SK-MEL-5 (cell line): ENCODE measurements at regions not wholly inside any gene's neighbourhood (a gene's known extent, or its start where the extent isn't known, plus 50 kb on each side); places are given as distances from the start of the nearest gene placed in this dataset.

Experiments
- DNase-seq: peaks from one replicate; pipeline ENCODE4 v3.0.0-alpha.2; 2016; ENCODE audit warnings: low read depth, low spot score
- in situ Hi-C: cut with HindIII; loops from 2 replicates; pipeline ENCODE4 v1.10.0; 2016; ENCODE audit warnings: low sequenced_read_pairs, high pct_unique_total_duplicates, low pct_unique_long_range_greater_than_20kb

DNA sequence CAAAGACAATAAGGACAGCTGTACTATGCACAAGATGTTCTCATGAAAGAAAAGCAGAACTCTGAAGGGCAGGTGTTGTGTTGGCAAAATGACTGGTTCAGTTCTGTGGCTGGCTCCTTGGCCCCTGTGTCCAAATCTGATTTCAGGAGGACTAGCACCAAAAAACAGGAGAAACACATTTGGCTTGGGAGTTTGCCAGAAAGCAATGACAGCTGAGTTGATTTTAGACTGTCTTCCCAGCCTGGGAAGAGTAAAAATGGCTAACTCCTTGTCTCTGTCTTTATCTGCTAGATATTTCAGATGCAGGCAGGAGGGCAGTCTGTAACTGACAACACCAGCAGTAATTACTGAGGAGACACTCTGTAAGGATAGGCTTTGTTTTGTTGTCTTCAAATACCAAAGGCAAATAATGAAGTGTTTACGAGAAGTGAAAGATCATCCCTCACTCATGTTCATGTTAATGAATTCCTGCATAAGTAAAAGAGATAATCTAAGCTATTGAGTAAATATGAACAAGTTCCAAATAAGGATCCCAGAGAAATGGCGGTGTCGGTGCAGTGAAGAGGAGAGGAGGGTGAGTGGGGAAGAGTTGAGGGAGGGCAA, 989.0 kb downstream of the CDH11 start:
- no peak for DNase-seq
- in situ Hi-C loops = no loop called here

DNA sequence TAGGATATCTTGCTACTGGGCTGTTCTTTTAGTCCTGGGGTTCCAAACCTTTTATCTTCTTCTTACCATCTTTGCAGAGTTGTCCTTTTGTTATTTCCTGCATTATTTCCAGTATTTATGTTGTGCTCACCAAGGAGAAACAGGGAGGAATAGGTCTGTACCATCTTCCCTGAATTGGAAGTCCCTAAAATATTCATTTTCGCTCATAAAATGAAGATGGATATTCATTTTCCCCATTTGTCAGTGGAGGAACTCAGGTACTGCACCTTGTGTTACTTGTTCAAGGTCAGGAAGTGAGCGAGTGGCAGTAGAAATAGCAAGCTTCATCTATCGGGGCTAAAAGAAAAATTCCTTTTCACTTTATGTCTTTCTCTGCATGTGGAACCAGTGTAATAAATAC, 989.7 kb downstream of the CDH11 start:
- in situ Hi-C loops = no loop called here
- DNase-seq = no peak

DNA sequence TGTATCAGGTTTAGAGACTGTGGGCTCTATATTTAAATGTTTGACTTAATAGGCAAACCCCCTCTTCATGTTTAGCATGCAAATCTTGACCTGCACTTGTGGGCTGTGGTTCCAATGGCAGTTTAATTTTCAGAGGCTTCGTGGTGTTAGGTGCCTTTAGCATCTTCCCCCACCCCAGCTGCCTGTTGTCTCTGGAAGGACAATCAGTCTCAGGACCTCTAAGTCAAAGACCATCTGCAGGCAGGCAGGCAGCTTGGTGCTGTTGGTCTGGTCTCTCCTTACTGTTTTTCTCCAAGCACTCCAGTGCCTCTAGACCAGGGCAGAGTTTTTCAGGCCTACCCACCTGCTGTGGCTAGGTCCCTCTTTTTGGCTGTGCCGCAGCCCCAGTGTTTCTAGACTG, 990.4 kb downstream of the CDH11 start:
- no peak for DNase-seq
- in situ Hi-C loops = no loop called here

DNA sequence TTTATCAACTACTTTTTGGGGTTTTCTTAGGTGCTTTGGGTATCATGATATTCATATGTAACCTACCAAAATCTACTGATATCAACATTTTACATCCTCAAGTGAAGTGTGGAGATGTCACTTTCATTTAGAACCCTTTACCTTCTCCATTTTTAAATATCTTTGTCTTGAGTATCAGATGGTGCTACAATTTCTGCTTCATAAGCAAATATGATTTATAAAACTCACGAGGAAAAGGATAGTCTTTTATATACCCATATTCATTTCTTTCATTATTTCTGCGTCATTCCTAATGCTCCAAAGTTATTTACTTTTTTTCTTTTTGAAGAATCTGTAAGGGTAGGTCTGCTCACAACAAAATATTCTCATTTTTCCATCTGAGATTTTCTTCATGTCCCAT, 991.7 kb downstream of the CDH11 start:
- DNase-seq = no peak
- in situ Hi-C loops = no loop called here

DNA sequence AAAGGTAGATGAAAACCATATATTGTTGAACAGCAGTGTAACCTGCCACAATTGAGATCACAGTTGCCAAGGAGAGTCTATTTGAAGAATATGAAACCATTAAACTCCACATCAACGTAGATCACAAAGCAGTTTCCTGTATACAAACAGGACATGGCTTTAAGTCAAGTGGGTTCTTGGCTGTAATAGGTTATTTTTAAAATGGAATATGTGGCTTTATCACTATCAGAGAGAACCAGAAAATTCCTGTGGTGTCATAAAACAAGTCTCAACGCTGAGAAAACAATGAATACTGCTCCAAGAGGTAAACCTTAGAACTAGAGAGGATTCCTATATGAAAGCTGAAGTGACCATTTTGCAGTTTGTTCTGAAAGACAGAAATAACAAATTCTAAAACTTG, 999.7 kb downstream of the CDH11 start:
- no peak for DNase-seq
- in situ Hi-C loops = no loop called here

DNA sequence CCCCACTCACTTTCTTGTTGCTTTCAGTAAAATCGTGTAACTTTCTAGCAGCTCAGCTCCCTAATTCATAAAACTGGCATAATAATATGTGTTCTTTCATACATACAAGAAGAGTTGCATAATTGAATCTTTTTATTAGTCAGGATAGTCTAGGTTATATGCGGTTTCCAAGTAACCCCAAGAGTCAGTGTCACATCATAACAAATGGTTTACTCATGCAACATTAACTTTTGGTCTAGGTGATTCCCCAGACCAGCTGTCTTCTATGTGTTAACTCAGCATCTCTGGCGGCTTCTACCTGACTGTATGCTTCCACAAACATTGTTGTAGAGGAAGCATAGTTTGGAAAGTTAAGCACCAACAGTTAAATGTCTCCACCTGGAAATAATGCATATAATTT, 1000.4 kb downstream of the CDH11 start:
- in situ Hi-C loops = no loop called here

DNA sequence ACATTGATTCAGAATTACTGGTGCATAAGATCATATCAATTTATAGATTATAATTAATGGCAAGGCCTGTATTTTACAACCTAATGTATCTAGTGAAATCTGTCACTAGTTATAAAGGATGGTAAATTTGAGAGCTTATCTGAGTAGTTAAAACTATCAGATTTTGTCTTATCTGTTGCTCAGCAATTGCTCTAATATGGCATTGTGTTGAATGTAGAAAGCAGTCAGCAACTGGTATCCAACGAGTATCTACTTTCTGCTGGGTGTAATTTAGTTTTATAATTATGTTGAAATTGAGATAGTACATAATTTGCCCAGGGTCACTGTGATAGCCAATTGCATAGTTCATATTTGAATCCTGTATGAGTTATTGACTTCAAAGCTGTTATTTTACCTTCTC, 1005.7 kb downstream of the CDH11 start:
- in situ Hi-C loops = no loop called here
- DNase-seq = no peak

More for the DNA sequence above, 1000.4 kb downstream of the CDH11 start:
- no peak for DNase-seq

DNA sequence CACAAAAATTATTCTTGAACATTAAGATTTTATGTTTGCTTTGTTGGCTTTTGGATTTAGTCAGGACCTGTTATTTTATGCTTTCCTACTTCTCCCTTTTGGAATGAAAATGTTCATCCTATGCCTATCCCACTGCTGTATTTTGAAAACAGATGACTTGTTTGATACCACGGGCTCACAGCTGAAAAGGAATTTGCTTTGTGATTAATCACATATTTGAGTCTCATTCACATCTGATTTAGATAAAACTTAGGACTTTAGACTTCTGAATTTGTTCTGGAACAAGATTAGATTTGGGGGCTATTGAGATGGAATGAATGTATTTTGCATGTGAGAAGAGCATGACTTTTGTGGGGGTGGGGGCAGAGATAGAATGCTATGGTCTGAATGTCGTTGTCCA, 1012.6 kb downstream of the CDH11 start:
- DNase-seq = no peak
- in situ Hi-C loops = no loop called here

DNA sequence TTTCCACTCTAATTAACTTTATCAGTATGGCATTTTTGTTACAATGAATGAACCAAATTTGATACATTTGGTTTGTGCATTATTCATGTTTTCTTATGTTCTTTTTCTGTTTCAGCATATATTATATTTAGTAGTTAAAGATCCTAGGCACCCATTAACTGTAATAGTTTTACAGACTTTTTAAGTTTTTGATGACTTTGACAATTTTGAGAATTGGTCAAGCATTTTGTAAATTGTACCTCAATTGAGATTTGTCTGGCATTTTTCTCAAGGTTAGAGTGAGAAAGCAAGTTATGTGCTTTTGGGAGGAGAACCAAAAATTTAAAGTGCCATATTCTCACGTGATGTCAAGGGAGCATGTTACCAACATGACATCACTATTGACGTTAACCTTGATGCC, 1019.2 kb downstream of the CDH11 start:
- in situ Hi-C loops = no loop called here
- DNase-seq = no peak

DNA sequence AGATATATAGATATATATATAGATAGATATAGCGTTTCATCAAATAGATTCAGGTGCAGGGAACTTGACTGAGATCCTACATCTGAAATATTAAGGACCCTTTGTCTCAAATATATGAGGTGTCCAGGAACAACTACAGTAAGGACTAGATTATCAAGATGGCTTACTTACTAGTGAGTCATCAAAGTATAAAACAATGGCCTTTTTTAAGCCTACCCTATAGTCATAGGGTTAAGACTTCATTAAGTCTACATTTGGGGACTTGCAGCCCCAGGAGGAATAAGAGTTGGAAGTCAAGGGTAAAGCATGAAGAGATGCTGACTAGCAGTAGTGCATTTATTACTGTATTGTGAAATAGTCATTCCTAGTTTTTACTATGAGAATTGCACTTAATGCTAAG, 1023.4 kb downstream of the CDH11 start:
- in situ Hi-C loops = no loop called here
- no peak for DNase-seq

DNA sequence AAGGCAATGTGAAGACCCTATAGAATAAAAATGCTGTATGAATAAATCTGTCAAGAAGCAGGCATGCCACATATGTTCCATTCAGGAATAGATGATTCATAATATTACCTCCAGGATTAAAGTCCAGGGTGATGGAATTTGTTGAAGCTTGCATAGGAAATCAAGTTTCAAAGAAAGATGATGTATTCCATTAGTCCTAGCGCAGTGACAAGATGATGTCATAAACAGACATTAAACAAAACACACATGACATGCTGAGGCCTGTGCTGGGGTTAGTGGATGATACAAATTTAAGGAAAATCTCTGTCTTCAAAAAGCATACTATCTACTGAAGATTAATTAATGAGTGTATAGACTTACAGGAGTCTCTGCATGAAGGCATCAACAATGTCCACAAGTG, 1025.2 kb downstream of the CDH11 start:
- no peak for DNase-seq
- in situ Hi-C loops = no loop called here

DNA sequence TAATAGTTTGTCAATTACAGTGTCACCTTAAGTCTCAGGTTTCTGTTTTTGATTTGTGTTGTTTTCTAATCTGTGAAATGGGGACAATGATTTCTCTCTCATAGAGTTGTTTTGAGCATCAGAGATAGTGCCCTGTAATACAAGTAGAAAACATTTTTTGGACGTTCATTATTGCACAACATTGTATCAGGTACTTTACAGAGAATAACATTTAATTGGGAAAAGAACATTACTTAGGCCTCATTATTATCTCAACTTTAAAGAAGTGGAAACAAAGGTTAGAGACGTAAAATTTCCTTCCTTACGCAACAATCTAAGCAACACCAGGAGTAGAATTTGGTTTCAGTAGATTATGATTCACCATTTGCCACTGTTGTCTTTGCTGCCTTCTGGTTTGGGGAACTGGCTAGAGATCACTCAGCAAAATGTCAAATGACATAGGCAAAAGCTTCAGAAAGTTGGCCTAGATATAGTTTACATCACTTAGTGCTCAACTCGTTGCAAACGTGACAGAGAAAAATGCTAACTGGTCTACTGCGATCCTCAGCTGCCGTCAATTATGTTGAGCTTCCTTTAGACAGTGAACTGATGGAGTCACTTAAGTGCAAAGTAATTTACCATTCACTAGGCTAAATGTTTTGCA, 1026.8 kb downstream of the CDH11 start:
- in situ Hi-C loops = no loop called here

DNA sequence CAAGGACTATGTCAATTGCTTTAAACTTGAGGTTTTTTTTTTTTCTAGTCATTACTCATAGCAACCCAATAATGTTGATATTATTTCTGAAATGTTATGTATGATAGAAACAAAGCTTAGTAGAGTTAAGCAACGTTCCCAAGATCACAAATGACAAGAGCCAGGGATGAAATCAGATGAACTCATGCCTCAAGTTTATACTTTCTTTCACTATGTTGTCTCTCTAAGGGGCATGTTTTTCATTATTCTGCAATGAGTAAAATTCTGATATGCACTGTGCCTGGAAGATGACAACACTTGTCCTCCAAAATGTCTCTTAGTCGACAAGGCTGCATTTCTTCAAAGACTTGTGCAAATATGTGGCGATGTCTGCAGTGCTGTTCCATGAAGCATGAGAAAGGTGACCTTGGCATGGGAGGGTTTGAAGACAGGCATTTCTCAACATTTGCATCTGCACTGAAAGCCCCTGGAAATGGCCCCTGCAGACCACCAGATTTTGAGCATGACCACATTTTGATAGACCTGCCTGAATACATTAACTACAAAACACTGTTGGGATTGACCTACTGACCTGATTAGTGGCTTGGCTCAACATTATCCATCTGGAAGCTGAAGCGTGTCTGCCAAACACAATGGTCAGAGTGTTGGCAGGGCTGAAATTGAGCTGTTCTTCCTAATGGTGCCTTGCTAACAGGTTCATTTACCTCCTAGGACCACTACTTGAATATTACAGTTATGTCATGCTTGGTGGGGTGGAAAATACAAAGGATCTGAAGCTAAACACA, 1027.5 kb downstream of the CDH11 start:
- no peak for DNase-seq
- in situ Hi-C loops = no loop called here

More for the DNA sequence above, 1026.8 kb downstream of the CDH11 start:
- DNase-seq = no peak

DNA sequence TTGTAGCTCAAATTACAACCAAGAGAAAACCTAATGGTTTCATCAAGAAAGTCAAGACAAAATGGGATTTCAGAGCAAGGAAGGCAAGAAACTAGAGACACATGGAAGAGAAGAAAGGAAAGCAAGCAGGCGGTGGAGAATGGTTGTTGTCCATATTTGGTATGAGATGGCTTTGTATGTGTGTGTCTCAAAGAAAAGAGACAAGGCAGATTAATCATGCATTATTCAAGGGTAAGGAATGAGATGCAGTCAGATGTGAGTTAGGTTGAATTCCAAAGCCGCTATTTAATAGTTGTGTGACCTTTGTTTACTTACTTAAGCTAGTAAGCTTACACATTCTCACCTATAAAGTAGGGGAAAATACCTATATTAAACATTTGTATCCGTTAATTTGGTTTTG, 1029.6 kb downstream of the CDH11 start:
- DNase-seq = no peak
- in situ Hi-C loops = no loop called here

DNA sequence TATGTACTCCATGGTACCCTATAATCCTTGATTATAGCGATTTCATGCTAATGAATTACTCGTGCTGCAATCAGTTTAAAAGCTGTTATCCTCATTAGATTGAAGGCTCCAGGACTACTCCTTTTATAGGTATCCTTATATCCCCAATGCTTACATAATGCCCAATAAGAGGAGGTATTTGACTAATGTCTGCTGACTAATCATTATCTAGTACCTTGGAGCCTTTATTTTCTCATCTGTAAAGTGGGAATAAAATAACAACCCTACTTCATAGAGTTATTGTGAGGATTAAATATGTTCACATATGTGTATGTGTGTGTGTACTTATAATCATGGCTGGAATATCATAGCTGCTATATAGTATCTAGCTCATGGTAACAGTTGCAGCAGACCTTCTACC, 1031.5 kb downstream of the CDH11 start:
- no peak for DNase-seq

DNA sequence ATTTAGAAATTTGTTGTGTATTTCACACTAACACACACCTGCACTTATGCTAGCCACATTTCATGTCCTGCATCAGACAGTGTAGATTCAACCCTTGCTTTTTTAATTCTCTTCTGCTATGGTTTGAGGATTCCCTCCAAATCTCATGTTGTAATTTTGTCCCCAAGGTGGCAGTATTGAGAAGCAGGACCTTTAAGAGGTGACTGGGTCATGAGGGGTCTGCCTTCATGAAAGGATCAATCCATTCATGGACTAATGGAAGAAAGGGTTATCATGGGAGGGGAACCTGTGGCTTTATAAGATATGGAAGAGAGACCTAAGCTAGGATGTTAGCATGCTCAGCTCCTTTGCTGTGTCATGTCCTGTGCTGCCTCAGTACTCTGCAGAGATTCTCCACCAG, 1032.2 kb downstream of the CDH11 start:
- in situ Hi-C loops = no loop called here

More for the DNA sequence above, 1031.5 kb downstream of the CDH11 start:
- in situ Hi-C loops = no loop called here

DNA sequence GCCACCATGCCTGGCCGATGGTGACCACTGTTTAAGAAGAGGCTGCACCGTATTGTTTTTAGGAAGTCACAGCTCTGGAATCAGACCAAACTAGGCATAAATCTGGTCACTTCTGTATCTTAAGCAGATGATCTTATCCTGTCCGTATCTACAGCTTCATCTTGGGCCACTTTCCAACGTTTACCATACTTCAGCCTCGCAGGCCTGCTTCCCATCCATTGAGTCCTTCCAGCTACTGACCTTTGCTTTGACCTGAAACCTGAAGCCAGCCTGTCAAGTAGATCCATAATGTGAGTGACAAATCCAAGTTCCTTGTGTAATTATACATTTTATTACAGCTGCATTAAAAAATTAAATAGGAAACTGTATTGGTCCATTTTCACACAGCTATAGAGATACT, 1033.0 kb downstream of the CDH11 start:
- in situ Hi-C loops = no loop called here
- no peak for DNase-seq

More for the DNA sequence above, 1032.2 kb downstream of the CDH11 start:
- peak; percentile 81 for DNase-seq

DNA sequence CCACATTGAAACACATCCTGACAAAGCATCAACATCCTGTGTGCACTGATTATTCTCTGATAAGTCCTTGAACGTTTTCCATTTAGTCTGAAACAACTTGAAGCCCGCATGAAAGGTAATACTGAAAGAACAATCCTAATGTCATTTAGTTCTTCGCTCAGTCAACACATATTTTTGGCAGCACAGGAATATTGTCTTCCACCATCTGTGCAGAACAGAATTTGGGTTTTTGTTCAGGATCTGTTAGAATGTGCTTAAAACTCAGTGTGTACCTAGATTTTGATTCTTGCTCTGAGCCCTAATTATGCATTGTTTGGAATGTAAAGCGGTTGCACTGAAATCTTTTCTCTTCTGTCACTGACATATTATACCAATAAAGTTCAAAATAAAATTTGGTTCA, 1036.6 kb downstream of the CDH11 start:
- in situ Hi-C loops = no loop called here
- DNase-seq = no peak

DNA sequence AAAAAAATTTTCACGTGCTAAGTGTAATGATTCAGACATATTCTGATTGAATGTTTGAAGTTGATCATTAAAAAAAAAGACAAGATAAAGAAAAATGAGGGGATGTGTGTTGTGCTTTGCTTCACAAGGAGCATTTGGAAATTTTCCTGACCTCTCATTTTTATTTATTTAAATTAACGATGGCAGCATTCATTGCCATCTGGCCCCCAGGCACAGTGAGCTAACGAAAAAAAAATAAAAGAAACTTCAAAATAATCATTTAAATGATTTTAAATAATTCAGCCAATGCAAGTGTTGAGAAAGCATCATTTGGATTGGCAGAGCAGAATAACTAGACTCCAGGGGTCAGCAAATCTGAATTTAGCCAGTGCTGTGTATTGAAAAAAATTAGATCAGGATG, 1037.2 kb downstream of the CDH11 start:
- in situ Hi-C loops = no loop called here
- no peak for DNase-seq
